ENCODE measurements at regions not wholly inside any gene's neighbourhood (a gene's known extent, or its start where the extent isn't known, plus 50 kb on each side); places are given as distances from the start of the nearest gene placed in this dataset.

- no peak for DNase-seq (ENCODE audit: low read depth in 2 of 2)
- Histone ChIP-seq H3K27me3 (ENCODE audit: control insufficient read depth, insufficient read depth, low read length) (no peaks in the 10 kb centered on the region), H2AFZ (ENCODE audit: low read length) (no peak overlapping the region), H3K4me3 (replicated peaks in 1 of 4; ENCODE audit: control extremely low read depth in 1 of 4, insufficient read depth in 1 of 4, low read depth in 3 of 4, low read length in 4 of 4) (no peak overlapping the region), H3K4me2 (ENCODE audit: extremely low read depth, insufficient read depth, low read length) (no peak overlapping the region), H3K4me1 (ENCODE audit: control insufficient read depth, extremely low read depth, insufficient read depth, low read length) (no peaks in the 10 kb centered on the region), H3K79me2 (ENCODE audit: control insufficient read depth, insufficient read depth, low read length) (no peaks in the 10 kb centered on the region), H3K9me3 (ENCODE audit: control insufficient read depth, insufficient read depth, low read depth, low read length) (no peaks in the 10 kb centered on the region), H3K27ac (ENCODE audit: insufficient read depth, low read length) (no peak overlapping the region), H3K36me3 (ENCODE audit: control insufficient read depth, insufficient read depth, low read length) (no peaks in the 10 kb centered on the region), H4K20me1 (ENCODE audit: control insufficient read depth, extremely low read depth, insufficient read depth, low read length) (no peaks in the 10 kb centered on the region), H3K9ac (ENCODE audit: insufficient read depth, low read length) (no peak overlapping the region)
- TF ChIP-seq, protein P1, sequence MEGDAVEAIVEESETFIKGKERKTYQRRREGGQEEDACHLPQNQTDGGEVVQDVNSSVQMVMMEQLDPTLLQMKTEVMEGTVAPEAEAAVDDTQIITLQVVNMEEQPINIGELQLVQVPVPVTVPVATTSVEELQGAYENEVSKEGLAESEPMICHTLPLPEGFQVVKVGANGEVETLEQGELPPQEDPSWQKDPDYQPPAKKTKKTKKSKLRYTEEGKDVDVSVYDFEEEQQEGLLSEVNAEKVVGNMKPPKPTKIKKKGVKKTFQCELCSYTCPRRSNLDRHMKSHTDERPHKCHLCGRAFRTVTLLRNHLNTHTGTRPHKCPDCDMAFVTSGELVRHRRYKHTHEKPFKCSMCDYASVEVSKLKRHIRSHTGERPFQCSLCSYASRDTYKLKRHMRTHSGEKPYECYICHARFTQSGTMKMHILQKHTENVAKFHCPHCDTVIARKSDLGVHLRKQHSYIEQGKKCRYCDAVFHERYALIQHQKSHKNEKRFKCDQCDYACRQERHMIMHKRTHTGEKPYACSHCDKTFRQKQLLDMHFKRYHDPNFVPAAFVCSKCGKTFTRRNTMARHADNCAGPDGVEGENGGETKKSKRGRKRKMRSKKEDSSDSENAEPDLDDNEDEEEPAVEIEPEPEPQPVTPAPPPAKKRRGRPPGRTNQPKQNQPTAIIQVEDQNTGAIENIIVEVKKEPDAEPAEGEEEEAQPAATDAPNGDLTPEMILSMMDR (conservative IDR thresholded peaks at IDR 0.05 in 1 of 2, IDR thresholded peaks at IDR 0.05 in 1 of 2; ENCODE audit: low read depth in 1 of 2, low read length in 2 of 2), result no peak
- TF ChIP-seq EZH2 (IDR thresholded peaks at IDR 0.05; ENCODE audit: low read length, missing control alignments), result no peak
Observed at GRCh38 chr4:129179276-129179675, 83.3 kb downstream of the C4orf33 start.

DNA sequence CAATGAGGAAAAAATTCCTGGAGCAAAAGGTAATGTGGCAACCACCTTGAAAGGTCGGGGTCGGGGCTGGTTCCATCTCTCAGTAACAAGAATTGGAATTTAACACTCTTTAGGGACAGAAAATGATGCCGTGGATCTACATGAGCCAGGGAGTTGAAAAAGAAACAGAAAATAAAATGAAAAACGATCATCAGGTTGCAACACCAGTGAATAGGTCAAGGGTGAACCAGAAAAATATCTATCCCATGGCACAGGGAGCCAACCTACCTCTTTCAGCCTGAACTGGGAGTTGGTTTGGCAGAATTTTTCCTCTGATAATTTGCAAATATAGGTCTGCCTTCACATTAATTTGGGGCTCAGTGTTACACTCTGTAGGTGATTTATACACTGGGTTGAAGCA is 93.7 kb downstream of the C4orf33 start:
- no peak for TF ChIP-seq EZH2 (IDR thresholded peaks at IDR 0.05; ENCODE audit: low read length, missing control alignments)
- TF ChIP-seq, protein P1 (conservative IDR thresholded peaks at IDR 0.05 in 1 of 2, IDR thresholded peaks at IDR 0.05 in 1 of 2; ENCODE audit: low read depth in 1 of 2, low read length in 2 of 2), result no peak
- Histone ChIP-seq H3K9me3 (ENCODE audit: control insufficient read depth, insufficient read depth, low read depth, low read length) (no peaks in the 10 kb centered on the region), H3K27ac (ENCODE audit: insufficient read depth, low read length) (no peak overlapping the region), H3K27me3 (ENCODE audit: control insufficient read depth, insufficient read depth, low read length) (no peaks in the 10 kb centered on the region), H3K4me3 (replicated peaks in 1 of 4; ENCODE audit: control extremely low read depth in 1 of 4, insufficient read depth in 1 of 4, low read depth in 3 of 4, low read length in 4 of 4) (no peak overlapping the region), H3K4me1 (ENCODE audit: control insufficient read depth, extremely low read depth, insufficient read depth, low read length) (no peaks in the 10 kb centered on the region), H3K9ac (ENCODE audit: insufficient read depth, low read length) (no peak overlapping the region), H2AFZ (ENCODE audit: low read length) (no peak overlapping the region), H3K79me2 (ENCODE audit: control insufficient read depth, insufficient read depth, low read length) (no peaks in the 10 kb centered on the region), H3K4me2 (ENCODE audit: extremely low read depth, insufficient read depth, low read length) (no peak overlapping the region), H4K20me1 (ENCODE audit: control insufficient read depth, extremely low read depth, insufficient read depth, low read length) (no peaks in the 10 kb centered on the region), H3K36me3 (ENCODE audit: control insufficient read depth, insufficient read depth, low read length) (no peaks in the 10 kb centered on the region)
- no peak for DNase-seq (ENCODE audit: low read depth in 2 of 2)

DNA sequence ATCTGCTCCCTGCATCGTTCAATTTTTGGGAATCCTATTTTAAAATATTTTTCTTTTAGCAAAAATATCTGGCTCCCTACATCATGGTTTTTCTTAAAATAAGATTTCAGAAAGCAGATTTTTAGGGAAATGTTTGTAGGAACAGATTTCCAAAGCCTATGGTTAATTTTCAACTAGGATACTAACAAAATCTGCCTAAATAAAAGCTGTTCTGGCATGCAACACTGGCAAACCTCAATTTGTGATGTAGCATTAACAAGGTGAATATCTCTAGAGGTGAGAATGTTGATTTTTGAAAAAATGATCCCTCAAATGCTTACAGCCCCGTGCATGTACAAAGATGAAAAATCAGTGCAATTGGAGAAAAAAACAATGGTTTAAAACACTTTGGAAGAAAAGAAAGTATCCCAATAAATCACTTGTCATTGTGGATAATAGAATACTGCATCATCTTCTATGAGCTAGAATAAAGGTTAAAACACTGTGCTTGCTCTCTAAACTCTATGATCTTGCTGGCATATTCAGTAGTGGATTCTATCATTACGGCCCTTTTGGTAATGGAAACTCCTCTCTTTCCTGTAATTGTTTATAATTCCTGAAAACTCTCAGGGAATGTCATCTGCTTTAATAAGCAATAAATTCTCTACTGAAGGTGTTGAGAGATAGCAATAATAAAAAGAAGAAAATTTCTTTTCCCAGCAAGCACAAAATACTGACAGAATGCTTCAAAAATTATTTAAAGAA is 97.6 kb downstream of the C4orf33 start:
- Histone ChIP-seq H2AFZ (ENCODE audit: low read length) (no peak overlapping the region), H3K27ac (ENCODE audit: insufficient read depth, low read length) (no peak overlapping the region), H3K36me3 (ENCODE audit: control insufficient read depth, insufficient read depth, low read length) (no peaks in the 10 kb centered on the region), H3K9ac (ENCODE audit: insufficient read depth, low read length) (no peak overlapping the region), H3K27me3 (ENCODE audit: control insufficient read depth, insufficient read depth, low read length) (no peaks in the 10 kb centered on the region), H3K79me2 (ENCODE audit: control insufficient read depth, insufficient read depth, low read length) (no peaks in the 10 kb centered on the region), H3K4me3 (replicated peaks in 1 of 4; ENCODE audit: control extremely low read depth in 1 of 4, insufficient read depth in 1 of 4, low read depth in 3 of 4, low read length in 4 of 4) (no peak overlapping the region), H3K4me1 (ENCODE audit: control insufficient read depth, extremely low read depth, insufficient read depth, low read length) (no peaks in the 10 kb centered on the region), H3K9me3 (ENCODE audit: control insufficient read depth, insufficient read depth, low read depth, low read length) (no peaks in the 10 kb centered on the region), H4K20me1 (ENCODE audit: control insufficient read depth, extremely low read depth, insufficient read depth, low read length) (no peaks in the 10 kb centered on the region), H3K4me2 (ENCODE audit: extremely low read depth, insufficient read depth, low read length) (no peak overlapping the region)
- DNase-seq (ENCODE audit: low read depth in 2 of 2), result no peak
- TF ChIP-seq, protein P1 (conservative IDR thresholded peaks at IDR 0.05 in 1 of 2, IDR thresholded peaks at IDR 0.05 in 1 of 2; ENCODE audit: low read depth in 1 of 2, low read length in 2 of 2), result no peak
- no peak for TF ChIP-seq EZH2 (IDR thresholded peaks at IDR 0.05; ENCODE audit: low read length, missing control alignments)

Data from fibroblast of lung (primary cell).